H9 (cell line): ENCODE measurements at regions not wholly inside any gene's neighbourhood (a gene's known extent, or its start where the extent isn't known, plus 50 kb on each side); places are given as distances from the start of the nearest gene placed in this dataset.

Experiments used
- DNase-seq: peaks from one replicate; pipeline ENCODE4 v3.0.0-alpha.2; 2017
- H2AFZ ChIP-seq: one replicate; pipeline ENCODE4 v1.6.1; 2013; ENCODE audit warnings: mild to moderate bottlenecking, low read length, control low read depth, moderate library complexity
- H2AK5ac ChIP-seq: 2 replicates; pipeline ENCODE4 v1.6.1; 2013; ENCODE audit warnings: low read length, control low read depth, mixed read lengths; ENCODE audit not compliant: insufficient read length
- H2BK120ac ChIP-seq: one replicate; pipeline ENCODE4 v1.6.1; 2013; ENCODE audit warnings: low read depth, mild to moderate bottlenecking, low read length, control low read depth, inconsistent platforms; ENCODE audit not compliant: poor library complexity, severe bottlenecking
- H2BK12ac ChIP-seq: 2 replicates; pipeline ENCODE4 v1.6.1; 2013; ENCODE audit warnings: low read length, control low read depth, mixed read lengths, low read depth; ENCODE audit not compliant: insufficient read length
- H2BK15ac ChIP-seq: 2 replicates; pipeline ENCODE4 v1.6.1; 2013; ENCODE audit warnings: low read depth, low read length, control low read depth
- H2BK20ac ChIP-seq: one replicate; pipeline ENCODE4 v1.6.1; 2013; ENCODE audit warnings: low read depth, mild to moderate bottlenecking, low read length, control low read depth, inconsistent platforms; ENCODE audit not compliant: poor library complexity, severe bottlenecking
- H2BK5ac ChIP-seq: 2 replicates; pipeline ENCODE4 v1.6.1; 2013; ENCODE audit warnings: low read length, control low read depth, mixed read lengths; ENCODE audit not compliant: insufficient read length
- H3K14ac ChIP-seq: 2 replicates; pipeline ENCODE4 v1.6.1; 2013; ENCODE audit warnings: low read length, control low read depth; ENCODE audit not compliant: insufficient read depth
- H3K18ac ChIP-seq: 2 replicates; pipeline ENCODE4 v1.6.1; 2013; ENCODE audit warnings: low read depth, mild to moderate bottlenecking, mixed read lengths, low read length, control low read depth; ENCODE audit not compliant: insufficient read length
- H3K23ac ChIP-seq: 2 replicates; pipeline ENCODE4 v1.6.1; 2013; ENCODE audit warnings: low read length, control low read depth, mixed read lengths, low read depth; ENCODE audit not compliant: insufficient read length
- H3K23me2 ChIP-seq: 2 replicates; pipeline ENCODE4 v1.6.1; 2013; ENCODE audit warnings: low read depth, mild to moderate bottlenecking, mixed read lengths, low read length, control low read depth; ENCODE audit not compliant: insufficient read length, poor library complexity, severe bottlenecking
- H3K27ac ChIP-seq: 2 replicates; pipeline ENCODE4 v1.5.1; 2013; ENCODE audit warnings: low read length, control low read depth, mixed read lengths, low read depth; ENCODE audit not compliant: insufficient read length
- H3K27me3 ChIP-seq: 2 replicates; pipeline ENCODE4 v1.6.1; 2013; ENCODE audit warnings: low read length, control low read depth, inconsistent platforms; ENCODE audit not compliant: insufficient read depth
- H3K4ac ChIP-seq: 2 replicates; pipeline ENCODE4 v1.6.1; 2013; ENCODE audit warnings: low read depth, mild to moderate bottlenecking, control low read depth, inconsistent platforms, low read length, moderate library complexity
- H3K4me1 ChIP-seq: 2 replicates; pipeline ENCODE4 v1.6.1; 2013; ENCODE audit warnings: low read length, control low read depth, inconsistent platforms; ENCODE audit not compliant: insufficient read depth
- H3K4me2 ChIP-seq: 2 replicates; pipeline ENCODE4 v1.6.1; 2013; ENCODE audit warnings: low read length, control low read depth, mixed read lengths; ENCODE audit not compliant: insufficient read length, insufficient read depth
- H3K56ac ChIP-seq: 2 replicates; pipeline ENCODE4 v1.6.1; 2013; ENCODE audit warnings: low read depth, mild to moderate bottlenecking, mixed read lengths, low read length, control low read depth; ENCODE audit not compliant: insufficient read length
- H3K79me1 ChIP-seq: 2 replicates; pipeline ENCODE4 v1.6.1; 2013; ENCODE audit warnings: low read depth, mild to moderate bottlenecking, moderate library complexity, low read length, control low read depth, inconsistent platforms; ENCODE audit not compliant: insufficient read depth, poor library complexity, severe bottlenecking
- H3K79me2 ChIP-seq: 2 replicates; pipeline ENCODE4 v1.6.1; 2013; ENCODE audit warnings: low read length, control low read depth, inconsistent platforms; ENCODE audit not compliant: insufficient read depth
- H3K9ac ChIP-seq: 2 replicates; pipeline ENCODE4 v1.6.1; 2013; ENCODE audit warnings: low read length, control low read depth, mixed read lengths; ENCODE audit not compliant: insufficient read length; ENCODE audit errors: extremely low read depth
- H3K9me3 ChIP-seq: one replicate; pipeline ENCODE4 v1.6.1; 2013; ENCODE audit warnings: low read depth, low read length, inconsistent platforms; ENCODE audit not compliant: control insufficient read depth
- H3T11ph ChIP-seq: one replicate; pipeline ENCODE4 v1.6.1; 2013; ENCODE audit warnings: mild to moderate bottlenecking, low read length, control low read depth, inconsistent platforms
- H4K20me1 ChIP-seq: one replicate; pipeline ENCODE4 v1.6.1; 2013; ENCODE audit not compliant: control insufficient read depth, insufficient read length, insufficient read depth
- H4K5ac ChIP-seq: 2 replicates; pipeline ENCODE4 v1.6.1; 2013; ENCODE audit warnings: low read depth, mild to moderate bottlenecking, mixed read lengths, low read length, control low read depth; ENCODE audit not compliant: insufficient read length
- H4K8ac ChIP-seq: replicated peaks from 2 replicates; pipeline ENCODE4 v1.6.1; 2013; ENCODE audit warnings: low read length, control low read depth, mixed read lengths, low read depth; ENCODE audit not compliant: insufficient read length
- H4K91ac ChIP-seq: 2 replicates; pipeline ENCODE4 v1.6.1; 2013; ENCODE audit warnings: low read depth, mild to moderate bottlenecking, moderate library complexity, mixed read lengths, low read length, control low read depth; ENCODE audit not compliant: insufficient read length
- H3K27ac Mint-ChIP-seq, 3 experiments: 2 replicates in 2 of 3; 3 replicates in 1 of 3; pipeline ENCODE4 v1.8.0; 2020 to 2021; ENCODE audit warnings: mixed read lengths in 3 of 3, mild to moderate bottlenecking in 1 of 3, moderate library complexity in 1 of 3
- H3K27me3 Mint-ChIP-seq: 2 replicates; pipeline ENCODE4 v1.8.0; 2021; ENCODE audit warnings: low read depth, mild to moderate bottlenecking, moderate library complexity, mixed read lengths
- H3K36me3 Mint-ChIP-seq, 3 experiments: 2 replicates in 2 of 3; 3 replicates in 1 of 3; pipeline ENCODE4 v1.8.0; 2020 to 2021; ENCODE audit warnings: low read depth in 3 of 3, mixed read lengths in 3 of 3; ENCODE audit not compliant: insufficient read depth in 1 of 3
- H3K4me1 Mint-ChIP-seq, 2 experiments: 2 replicates each; pipeline ENCODE4 v1.8.0; 2020; ENCODE audit warnings: mixed read lengths in 2 of 2
- H3K4me3 Mint-ChIP-seq, 2 experiments: 2 replicates in 1 of 2; 3 replicates in 1 of 2; pipeline ENCODE4 v1.8.0; 2020 to 2021; ENCODE audit warnings: mild to moderate bottlenecking in 2 of 2, mixed read lengths in 2 of 2, moderate library complexity in 1 of 2
- H3K9me3 Mint-ChIP-seq, 2 experiments: 2 replicates in 1 of 2; 3 replicates in 1 of 2; pipeline ENCODE4 v1.8.0; 2020; ENCODE audit warnings: mild to moderate bottlenecking in 2 of 2, mixed read lengths in 2 of 2, moderate library complexity in 1 of 2
- WGBS: extraction: QIAGEN DNeasy Blood & Tissue Kit; methylation state at CpG from one replicate; pipeline ENCODE4 v1.1.7; 2013; ENCODE audit warnings: missing lambda C conversion rate, low lambda C conversion rate, mixed read lengths; ENCODE audit not compliant: insufficient read length; ENCODE audit errors: extremely low coverage; 5-methylcytosine and 5-hydroxymethylcytosine counted together
- TF ChIP-seq, protein P1 (sequence below): fragments of 200-600 bp; sonication (generic); conservative IDR thresholded peaks from 3 replicates; pipeline ENCODE4 v1.8.0; 2021; ENCODE audit warnings: antibody characterized with exemption, mild to moderate bottlenecking

DNA sequence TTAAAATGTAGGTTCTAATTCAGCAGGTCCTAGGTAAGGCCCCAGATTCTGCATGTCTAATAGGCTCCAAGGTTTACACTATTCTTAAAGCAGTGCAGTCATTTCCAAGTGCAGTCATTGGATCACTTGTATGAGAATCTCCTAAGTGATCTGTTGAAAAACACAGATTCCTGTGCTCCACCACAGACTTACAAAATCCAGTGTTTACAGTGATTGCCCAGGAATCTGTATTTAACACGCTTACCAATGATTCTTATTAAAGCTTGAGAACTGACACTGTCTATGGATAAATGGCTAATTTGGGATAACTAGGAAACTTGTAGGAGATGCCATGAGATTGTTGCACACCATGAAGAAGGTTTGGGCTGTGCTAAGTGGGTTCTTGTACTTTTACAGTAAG, 104.6 kb upstream of the PLEKHG1 start:
- Histone ChIP-seq H4K8ac (no peak overlapping the region), H3K14ac (no peak overlapping the region), H4K91ac (no peak overlapping the region), H3K27me3 (no peaks in the 10 kb centered on the region), H3K4me1 (no peaks in the 10 kb centered on the region), H3T11ph (no peak overlapping the region), H2AFZ (no peak overlapping the region), H2BK120ac (no peak overlapping the region), H2BK15ac (no peak overlapping the region), H3K9me3 (no peaks in the 10 kb centered on the region), H3K23me2 (no peaks in the 10 kb centered on the region), H3K27ac (no peak overlapping the region), H3K56ac (no peak overlapping the region), H3K9ac (no peak overlapping the region), H2BK20ac (no peak overlapping the region), H3K23ac (no peak overlapping the region), H2BK5ac (no peak overlapping the region), H3K4me2 (no peak overlapping the region), H3K79me2 (no peaks in the 10 kb centered on the region), H4K5ac (no peak overlapping the region), H3K79me1 (no peaks in the 10 kb centered on the region), H4K20me1 (no peaks in the 10 kb centered on the region), H3K18ac (no peak overlapping the region), H2AK5ac (no peak overlapping the region), H2BK12ac (no peak overlapping the region), H3K4ac (no peak overlapping the region)
- peaks cover 10% of the 10 kb centered on the region in 2 experiments; a peak in 4 of 5 replicates for H3K9me3 Mint-ChIP-seq
- DNase-seq, result no peak
- WGBS, result no CpG with 5 or more reads among the region's 1 CpG
- H3K36me3 Mint-ChIP-seq, result peaks cover 0 to 4% (median 3%) of the 10 kb centered on the region in 3 experiments; a peak in 1 of 7 replicates
- no peaks in the 10 kb centered on the region for H3K4me1 Mint-ChIP-seq
- no peak overlapping the region for H3K27ac Mint-ChIP-seq
- peaks cover 3% of the 10 kb centered on the region; the same call in 1 of the 2 replicates for H3K27me3 Mint-ChIP-seq
- H3K4me3 Mint-ChIP-seq, result no peak overlapping the region
- TF ChIP-seq, protein P1, sequence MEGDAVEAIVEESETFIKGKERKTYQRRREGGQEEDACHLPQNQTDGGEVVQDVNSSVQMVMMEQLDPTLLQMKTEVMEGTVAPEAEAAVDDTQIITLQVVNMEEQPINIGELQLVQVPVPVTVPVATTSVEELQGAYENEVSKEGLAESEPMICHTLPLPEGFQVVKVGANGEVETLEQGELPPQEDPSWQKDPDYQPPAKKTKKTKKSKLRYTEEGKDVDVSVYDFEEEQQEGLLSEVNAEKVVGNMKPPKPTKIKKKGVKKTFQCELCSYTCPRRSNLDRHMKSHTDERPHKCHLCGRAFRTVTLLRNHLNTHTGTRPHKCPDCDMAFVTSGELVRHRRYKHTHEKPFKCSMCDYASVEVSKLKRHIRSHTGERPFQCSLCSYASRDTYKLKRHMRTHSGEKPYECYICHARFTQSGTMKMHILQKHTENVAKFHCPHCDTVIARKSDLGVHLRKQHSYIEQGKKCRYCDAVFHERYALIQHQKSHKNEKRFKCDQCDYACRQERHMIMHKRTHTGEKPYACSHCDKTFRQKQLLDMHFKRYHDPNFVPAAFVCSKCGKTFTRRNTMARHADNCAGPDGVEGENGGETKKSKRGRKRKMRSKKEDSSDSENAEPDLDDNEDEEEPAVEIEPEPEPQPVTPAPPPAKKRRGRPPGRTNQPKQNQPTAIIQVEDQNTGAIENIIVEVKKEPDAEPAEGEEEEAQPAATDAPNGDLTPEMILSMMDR, result no peak
